Femur (tissue), 1 donor: ENCODE measurements at regions not wholly inside any gene's neighbourhood (a gene's known extent, or its start where the extent isn't known, plus 50 kb on each side); places are given as distances from the start of the nearest gene placed in this dataset.

Experiments
- DNase-seq: peaks from one replicate; pipeline ENCODE4 v3.0.0-alpha.2; 2017

- peak; percentile 4 for DNase-seq
These were observed 314.9 kb downstream of the RPS24 start for GRCh38 chr10:78348411-78349164.

- DNase-seq = peak; percentile 10
These were observed 315.5 kb downstream of the RPS24 start for GRCh38 chr10:78349165-78349516.

GRCh38 chr10:78349911-78350663 is 316.4 kb downstream of the RPS24 start:
- peak; percentile 10 for DNase-seq

GRCh38 chr10:78351283-78351682 is 317.6 kb downstream of the RPS24 start:
- peak; percentile 5 for DNase-seq

- peak; percentile 68 for DNase-seq
These were observed 318.1 kb downstream of the RPS24 start for GRCh38 chr10:78351809-78352208.

- DNase-seq = no peak
These were observed 320.0 kb downstream of the RPS24 start for GRCh38 chr10:78353636-78354035.

- peak; percentile 62 for DNase-seq
These were observed 320.4 kb downstream of the RPS24 start for GRCh38 chr10:78354101-78354500.

- no peak for DNase-seq
These were observed 322.7 kb downstream of the RPS24 start for GRCh38 chr10:78356291-78356900.

GRCh38 chr10:78357141-78358063 is 323.7 kb downstream of the RPS24 start:
- DNase-seq = no peak

GRCh38 chr10:78358351-78358750 is 324.7 kb downstream of the RPS24 start:
- DNase-seq = no peak

GRCh38 chr10:78358982-78359381 is 325.3 kb downstream of the RPS24 start:
- DNase-seq = no peak

GRCh38 chr10:78359640-78360091 is 326.0 kb downstream of the RPS24 start:
- no peak for DNase-seq

- DNase-seq = no peak
These were observed 326.6 kb downstream of the RPS24 start for GRCh38 chr10:78360284-78360683.

GRCh38 chr10:78361031-78361430 is 327.4 kb downstream of the RPS24 start:
- DNase-seq = no peak

- peak; percentile 70 for DNase-seq
These were observed 328.9 kb downstream of the RPS24 start for GRCh38 chr10:78362406-78363022.

GRCh38 chr10:78363190-78363589 is 329.5 kb downstream of the RPS24 start:
- DNase-seq = no peak

GRCh38 chr10:78365694-78366093 is 332.0 kb downstream of the RPS24 start:
- peak; percentile 62 for DNase-seq

GRCh38 chr10:78366663-78367411 is 333.2 kb downstream of the RPS24 start:
- no peak for DNase-seq

GRCh38 chr10:78367751-78368150 is 334.1 kb downstream of the RPS24 start:
- DNase-seq = no peak

GRCh38 chr10:78371136-78371535 is 337.5 kb downstream of the RPS24 start:
- peak; percentile 67 for DNase-seq

GRCh38 chr10:78372806-78373205 is 339.1 kb downstream of the RPS24 start:
- DNase-seq = no peak
